ENCODE measurements at regions not wholly inside any gene's neighbourhood (a gene's known extent, or its start where the extent isn't known, plus 50 kb on each side); places are given as distances from the start of the nearest gene placed in this dataset.
A peak's percentile ranks its signal among the peaks of the same experiment; 100 is the strongest.
"Not testable (repeated sequence)": the region's sequence is repeated elsewhere in the genome, so short reads cannot be mapped to it uniquely, and the experiment has no call there.

GRCh38 chr15:38017721-38018120, 83.3 kb downstream of the TMCO5A start:
- Histone ChIP-seq H3K36me3 (no peaks in the 10 kb centered on the region), H3K27me3 (no peaks in the 10 kb centered on the region), H3K4me1 (ENCODE audit: low read depth) (peaks cover 22% of the 10 kb centered on the region), H3K4me3 (no peak overlapping the region), H3K9me3 (ENCODE audit: low read depth) (no peaks in the 10 kb centered on the region), H3K27ac (no peak overlapping the region)
- no peak for TF ChIP-seq CTCF (IDR thresholded peaks at IDR 0.05; ENCODE audit: low read depth, low read length)
- no peak for DNase-seq (ENCODE audit: low read depth in 1 of 2, low spot score in 1 of 2)

GRCh38 chr15:38019066-38019465, 84.6 kb downstream of the TMCO5A start:
- no peaks in the 10 kb centered on the region for H3K27me3 ChIP-seq
- no peak overlapping the region for H3K27ac ChIP-seq
- H3K4me1 ChIP-seq (ENCODE audit: low read depth): peaks cover 15% of the 10 kb centered on the region
- DNase-seq (ENCODE audit: low read depth in 1 of 2, low spot score in 1 of 2): no peak
- no peak overlapping the region for H3K4me3 ChIP-seq
- no peaks in the 10 kb centered on the region for H3K36me3 ChIP-seq
- H3K9me3 ChIP-seq (ENCODE audit: low read depth): no peaks in the 10 kb centered on the region
- TF ChIP-seq CTCF (IDR thresholded peaks at IDR 0.05; ENCODE audit: low read depth, low read length): no peak

- Histone ChIP-seq H3K4me3 (no peak overlapping the region), H3K36me3 (no peaks in the 10 kb centered on the region), H3K9me3 (ENCODE audit: low read depth) (no peaks in the 10 kb centered on the region), H3K4me1 (ENCODE audit: low read depth) (peaks cover 15% of the 10 kb centered on the region), H3K27me3 (no peaks in the 10 kb centered on the region), H3K27ac (no peak overlapping the region)
- no peak for TF ChIP-seq CTCF (IDR thresholded peaks at IDR 0.05; ENCODE audit: low read depth, low read length)
- DNase-seq (ENCODE audit: low read depth in 1 of 2, low spot score in 1 of 2): no peak
These were observed 86.8 kb downstream of the TMCO5A start for GRCh38 chr15:38021259-38021658.

GRCh38 chr15:38024293-38025091, 90.1 kb downstream of the TMCO5A start:
- H3K36me3 ChIP-seq: no peaks in the 10 kb centered on the region
- no peak overlapping the region for H3K4me3 ChIP-seq
- H3K9me3 ChIP-seq (ENCODE audit: low read depth): no peaks in the 10 kb centered on the region
- DNase-seq (ENCODE audit: low read depth in 1 of 2, low spot score in 1 of 2): no peak
- no peak overlapping the region for H3K27ac ChIP-seq
- TF ChIP-seq CTCF (IDR thresholded peaks at IDR 0.05; ENCODE audit: low read depth, low read length): no peak
- no peaks in the 10 kb centered on the region for H3K27me3 ChIP-seq
- H3K4me1 ChIP-seq (ENCODE audit: low read depth): peaks cover 12% of the 10 kb centered on the region

- DNase-seq (ENCODE audit: low read depth in 1 of 2, low spot score in 1 of 2); H3K27ac ChIP-seq; H3K4me3 ChIP-seq; H3K9me3 ChIP-seq (ENCODE audit: low read depth); H3K27me3 ChIP-seq; H3K36me3 ChIP-seq; H3K4me1 ChIP-seq (ENCODE audit: low read depth): not testable (repeated sequence)
These were observed 91.2 kb downstream of the TMCO5A start for GRCh38 chr15:38025656-38026055.

- peak; percentile 21 for TF ChIP-seq CTCF (IDR thresholded peaks at IDR 0.05; ENCODE audit: low read depth, low read length)
- peak in 1 of 2 donors; percentile 53 for DNase-seq (ENCODE audit: low read depth in 1 of 2, low spot score in 1 of 2)
- Histone ChIP-seq H3K9me3 (ENCODE audit: low read depth) (no peaks in the 10 kb centered on the region), H3K27me3 (no peaks in the 10 kb centered on the region), H3K27ac (no peak overlapping the region), H3K36me3 (no peaks in the 10 kb centered on the region), H3K4me3 (no peak overlapping the region), H3K4me1 (ENCODE audit: low read depth) (no peaks in the 10 kb centered on the region)
These were observed 94.4 kb downstream of the TMCO5A start for GRCh38 chr15:38028869-38029268.

All from cardiac muscle cell (in vitro differentiated cells and primary cell).